ENCODE measurements at regions not wholly inside any gene's neighbourhood (a gene's known extent, or its start where the extent isn't known, plus 50 kb on each side); places are given as distances from the start of the nearest gene placed in this dataset.

GRCh38 chr10:52609071-52609470, 163.5 kb downstream of the MBL2 start:
- TF ChIP-seq MAFK (IDR thresholded peaks at IDR 0.05; ENCODE audit: low read depth, low read length) (no peak), POLR2A (IDR thresholded peaks at IDR 0.05; ENCODE audit: low read depth, low read length) (no peak), CEBPB (IDR thresholded peaks at IDR 0.05; ENCODE audit: low read depth, low read length) (no peak), CTCF (conservative IDR thresholded peaks at IDR 0.05; ENCODE audit: low read depth, low read length) (no peak), USF2 (IDR thresholded peaks at IDR 0.05; ENCODE audit: low read depth, low read length) (no peak), SMC3 (IDR thresholded peaks at IDR 0.05; ENCODE audit: low read depth, low read length) (no peak), NFE2L2 (IDR thresholded peaks at IDR 0.05; ENCODE audit: low read depth, low read length) (no peak)

All from IMR-90 (cell line).